ENCODE measurements at regions not wholly inside any gene's neighbourhood (a gene's known extent, or its start where the extent isn't known, plus 50 kb on each side); places are given as distances from the start of the nearest gene placed in this dataset.

GRCh38 chr11:30165652-30166051 lies 65.2 kb upstream of the FSHB start:
- TF ChIP-seq, protein P1, sequence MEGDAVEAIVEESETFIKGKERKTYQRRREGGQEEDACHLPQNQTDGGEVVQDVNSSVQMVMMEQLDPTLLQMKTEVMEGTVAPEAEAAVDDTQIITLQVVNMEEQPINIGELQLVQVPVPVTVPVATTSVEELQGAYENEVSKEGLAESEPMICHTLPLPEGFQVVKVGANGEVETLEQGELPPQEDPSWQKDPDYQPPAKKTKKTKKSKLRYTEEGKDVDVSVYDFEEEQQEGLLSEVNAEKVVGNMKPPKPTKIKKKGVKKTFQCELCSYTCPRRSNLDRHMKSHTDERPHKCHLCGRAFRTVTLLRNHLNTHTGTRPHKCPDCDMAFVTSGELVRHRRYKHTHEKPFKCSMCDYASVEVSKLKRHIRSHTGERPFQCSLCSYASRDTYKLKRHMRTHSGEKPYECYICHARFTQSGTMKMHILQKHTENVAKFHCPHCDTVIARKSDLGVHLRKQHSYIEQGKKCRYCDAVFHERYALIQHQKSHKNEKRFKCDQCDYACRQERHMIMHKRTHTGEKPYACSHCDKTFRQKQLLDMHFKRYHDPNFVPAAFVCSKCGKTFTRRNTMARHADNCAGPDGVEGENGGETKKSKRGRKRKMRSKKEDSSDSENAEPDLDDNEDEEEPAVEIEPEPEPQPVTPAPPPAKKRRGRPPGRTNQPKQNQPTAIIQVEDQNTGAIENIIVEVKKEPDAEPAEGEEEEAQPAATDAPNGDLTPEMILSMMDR (IDR thresholded peaks at IDR 0.05; ENCODE audit: low read depth, low read length) = no peak
- H3K36me3 ChIP-seq = no peaks in the 10 kb centered on the region
- no peaks in the 10 kb centered on the region for H3K9me3 ChIP-seq
- H3K27me3 ChIP-seq = no peaks in the 10 kb centered on the region
- DNase-seq = no peak
- no peaks in the 10 kb centered on the region for H3K4me1 ChIP-seq
- no peak overlapping the region for H3K4me3 ChIP-seq (ENCODE audit: low read depth, low read length)

DNA sequence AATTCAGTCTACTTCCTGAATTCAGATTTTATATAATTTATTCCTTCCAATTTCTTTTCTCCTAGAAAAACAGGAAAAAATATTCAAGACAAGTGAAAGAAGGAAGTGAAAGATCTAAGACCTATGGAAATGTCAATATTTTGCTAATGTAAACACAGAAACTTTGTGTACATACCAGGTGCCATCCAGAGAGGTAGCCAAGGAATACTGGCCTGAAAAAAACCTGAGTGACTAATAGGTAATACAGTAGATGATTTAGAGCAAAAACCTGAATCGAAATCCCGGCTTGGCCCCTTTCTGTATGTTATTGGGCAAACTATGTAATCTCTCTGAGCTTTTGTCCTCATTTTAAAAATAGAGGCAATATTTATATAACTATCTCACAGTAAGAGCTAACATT lies 59.2 kb upstream of the FSHB start:
- TF ChIP-seq, protein P1 (IDR thresholded peaks at IDR 0.05; ENCODE audit: low read depth, low read length) = no peak
- Histone ChIP-seq H3K27me3 (no peaks in the 10 kb centered on the region), H3K4me3 (ENCODE audit: low read depth, low read length) (no peak overlapping the region), H3K9me3 (no peaks in the 10 kb centered on the region), H3K36me3 (no peaks in the 10 kb centered on the region), H3K4me1 (no peaks in the 10 kb centered on the region)
- no peak for DNase-seq

DNA sequence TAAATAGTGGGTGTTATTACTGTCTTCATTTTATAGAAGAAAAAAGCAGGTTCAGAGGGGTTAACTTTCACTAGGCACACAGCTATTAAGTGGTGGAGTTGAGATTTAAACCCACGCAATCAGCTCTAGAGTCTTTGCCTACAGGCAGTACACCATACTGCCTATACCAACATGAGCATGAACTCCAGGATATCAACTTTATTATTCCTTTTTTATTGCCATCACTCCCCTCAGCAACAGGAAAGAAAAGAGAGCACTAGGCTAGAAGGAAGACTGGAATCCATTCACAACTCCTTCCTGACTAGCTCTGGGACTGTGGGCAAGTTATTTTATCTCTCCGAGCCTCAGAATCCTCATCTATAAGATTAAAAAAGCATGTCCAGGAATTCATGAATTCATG lies 58.7 kb upstream of the FSHB start:
- Histone ChIP-seq H3K4me3 (ENCODE audit: low read depth, low read length) (no peak overlapping the region), H3K9me3 (no peaks in the 10 kb centered on the region), H3K27me3 (no peaks in the 10 kb centered on the region), H3K36me3 (no peaks in the 10 kb centered on the region), H3K4me1 (no peaks in the 10 kb centered on the region)
- TF ChIP-seq, protein P1 (IDR thresholded peaks at IDR 0.05; ENCODE audit: low read depth, low read length) = no peak
- DNase-seq = no peak

DNA sequence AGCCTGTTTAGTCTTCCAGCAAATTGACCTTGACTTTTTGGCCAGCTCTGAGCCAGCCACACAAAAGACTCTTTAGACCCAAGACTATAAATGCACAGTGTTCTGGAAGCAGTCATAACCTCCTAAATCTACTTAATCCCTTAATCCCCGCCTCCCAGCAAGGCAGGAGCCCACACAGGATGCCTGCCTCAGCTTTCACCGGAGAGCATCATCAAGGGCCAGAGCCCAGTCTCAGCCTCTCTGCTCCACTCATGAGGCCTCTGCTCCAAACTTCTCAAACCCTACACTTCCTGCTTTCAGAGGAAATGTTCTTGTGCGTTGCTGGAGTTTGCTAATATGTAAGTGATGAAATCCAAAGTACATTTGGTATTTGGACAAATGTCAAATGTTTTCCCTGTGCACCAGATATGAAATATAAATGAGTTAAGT lies 57.9 kb upstream of the FSHB start:
- DNase-seq = no peak
- no peaks in the 10 kb centered on the region for H3K9me3 ChIP-seq
- H3K27me3 ChIP-seq = no peaks in the 10 kb centered on the region
- no peak overlapping the region for H3K4me3 ChIP-seq (ENCODE audit: low read depth, low read length)
- no peaks in the 10 kb centered on the region for H3K36me3 ChIP-seq
- H3K4me1 ChIP-seq = no peaks in the 10 kb centered on the region
- TF ChIP-seq, protein P1 (IDR thresholded peaks at IDR 0.05; ENCODE audit: low read depth, low read length) = no peak

- DNase-seq = no peak
- Histone ChIP-seq H3K27me3 (no peaks in the 10 kb centered on the region), H3K4me3 (ENCODE audit: low read depth, low read length) (no peak overlapping the region), H3K4me1 (no peaks in the 10 kb centered on the region), H3K36me3 (no peaks in the 10 kb centered on the region), H3K9me3 (no peaks in the 10 kb centered on the region)
- TF ChIP-seq, protein P1 (IDR thresholded peaks at IDR 0.05; ENCODE audit: low read depth, low read length) = no peak
Observed at GRCh38 chr11:30174265-30175020, 56.4 kb upstream of the FSHB start.
